ENCODE measurements at regions not wholly inside any gene's neighbourhood (a gene's known extent, or its start where the extent isn't known, plus 50 kb on each side); places are given as distances from the start of the nearest gene placed in this dataset.

DNA sequence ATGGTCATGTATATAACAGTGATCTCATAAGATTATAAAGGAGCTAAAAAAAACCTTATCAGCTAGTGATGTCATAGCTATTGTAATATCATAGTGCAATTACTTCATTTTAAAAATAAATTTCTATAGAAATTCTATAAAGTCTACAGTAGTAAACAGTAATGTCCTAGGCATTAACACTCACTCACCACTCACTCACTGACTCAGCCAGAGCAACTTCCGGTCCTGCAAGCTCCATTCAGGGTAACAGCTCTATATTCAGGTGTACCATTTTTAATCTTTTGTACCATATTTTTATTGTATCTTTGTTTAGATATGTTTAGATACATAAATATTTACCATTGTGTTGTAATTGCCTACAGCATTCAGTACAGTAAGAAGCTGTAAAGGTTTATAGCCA lies 524.4 kb upstream of the CDH5 start:
- Histone ChIP-seq H3K27me3 (replicated peaks in 1 of 4; ENCODE audit: control insufficient read depth in 3 of 4, extremely low read depth in 1 of 4, insufficient read depth in 3 of 4, low read length in 3 of 4) (no peaks in the 10 kb centered on the region), H3K23me2 (ENCODE audit: low read depth, low read length) (peaks cover 2% of the 10 kb centered on the region; the same call in 1 of the 2 replicates), H3K14ac (ENCODE audit: insufficient read length) (no peak overlapping the region), H3K4ac (replicated peaks; ENCODE audit: insufficient read length, low read depth, low read length) (no peak overlapping the region), H4K8ac (ENCODE audit: extremely low read depth, insufficient read depth, low read length) (no peak overlapping the region), H2BK5ac (ENCODE audit: low read depth, low read length) (no peak overlapping the region), H3K23ac (ENCODE audit: insufficient read length) (no peak overlapping the region), H2BK12ac (ENCODE audit: low read depth, low read length) (no peak overlapping the region), H2AK5ac (ENCODE audit: low read depth, low read length) (no peak overlapping the region), H2BK20ac (ENCODE audit: low read length) (no peak overlapping the region), H3K56ac (replicated peaks; ENCODE audit: insufficient read length, low read depth, low read length) (no peak overlapping the region), H3K9ac (replicated peaks in 1 of 4; ENCODE audit: extremely low read depth in 1 of 4, low read depth in 3 of 4, low read length in 3 of 4) (no peak overlapping the region), H2BK15ac (ENCODE audit: low read length) (no peak overlapping the region), H3K18ac (ENCODE audit: extremely low read depth, low read length) (no peak overlapping the region), H3K79me2 (ENCODE audit: control insufficient read depth in 1 of 2, insufficient read depth in 2 of 2, low read length in 2 of 2) (no peaks in the 10 kb centered on the region), H3K79me1 (ENCODE audit: low read depth, low read length) (no peaks in the 10 kb centered on the region), H4K5ac (ENCODE audit: insufficient read length, low read depth, low read length) (no peak overlapping the region), H4K91ac (replicated peaks; ENCODE audit: insufficient read length, low read length) (no peak overlapping the region), H2BK120ac (replicated peaks; ENCODE audit: low read depth, low read length) (no peak overlapping the region), H3K4me2 (ENCODE audit: insufficient read depth in 1 of 2, low read depth in 2 of 2, low read length in 2 of 2) (no peak overlapping the region), H3K4me3 (ENCODE audit: extremely low read depth in 1 of 4, insufficient read depth in 2 of 4, low read depth in 3 of 4, low read length in 4 of 4) (no peak overlapping the region), H3K36me3 (ENCODE audit: control insufficient read depth in 2 of 4, insufficient read depth in 4 of 4, low read length in 3 of 4) (no peaks in the 10 kb centered on the region), H2AFZ (ENCODE audit: low read length) (no peak overlapping the region), H3K9me3 (ENCODE audit: insufficient read depth in 2 of 2, low read depth in 1 of 2, low read length in 1 of 2) (no peaks in the 10 kb centered on the region), H3K4me1 (replicated peaks in 1 of 4; ENCODE audit: control insufficient read depth in 3 of 4, insufficient read depth in 4 of 4, low read length in 3 of 4) (no peaks in the 10 kb centered on the region), H3K27ac (ENCODE audit: low read depth, low read length) (no peak overlapping the region), H4K20me1 (replicated peaks in 1 of 2; ENCODE audit: control insufficient read depth in 1 of 2, insufficient read depth in 2 of 2, low read length in 2 of 2) (no peaks in the 10 kb centered on the region)
- TF ChIP-seq ZNF274 (IDR thresholded peaks at IDR 0.05; ENCODE audit: borderline replicate concordance, extremely low read depth, low read length) (no peak), MAFK (IDR thresholded peaks at IDR 0.05; ENCODE audit: low read depth, low read length) (no peak)
- TF ChIP-seq, protein P1, sequence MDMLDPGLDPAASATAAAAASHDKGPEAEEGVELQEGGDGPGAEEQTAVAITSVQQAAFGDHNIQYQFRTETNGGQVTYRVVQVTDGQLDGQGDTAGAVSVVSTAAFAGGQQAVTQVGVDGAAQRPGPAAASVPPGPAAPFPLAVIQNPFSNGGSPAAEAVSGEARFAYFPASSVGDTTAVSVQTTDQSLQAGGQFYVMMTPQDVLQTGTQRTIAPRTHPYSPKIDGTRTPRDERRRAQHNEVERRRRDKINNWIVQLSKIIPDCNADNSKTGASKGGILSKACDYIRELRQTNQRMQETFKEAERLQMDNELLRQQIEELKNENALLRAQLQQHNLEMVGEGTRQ (IDR thresholded peaks at IDR 0.05; ENCODE audit: low read length): no peak
- FAIRE-seq: no peak
- WGBS, 2 experiments (ENCODE audit: extremely low coverage in 1 of 2, insufficient coverage in 1 of 2, insufficient read length in 1 of 2, insufficient replicate concordance in 2 of 2, low coverage in 1 of 2, low lambda C conversion rate in 2 of 2, missing lambda C conversion rate in 1 of 2): 95% methylated on average over 1 of the region's 1 CpG; no CpG with 5 or more reads in 1 of the 2 experiments
- POLR2A ChIA-PET (ENCODE audit: partially characterized antibody): no interaction called here
- no peak for DNase-seq (ENCODE audit: low read depth in 1 of 2, low spot score in 2 of 2)
- CTCF ChIA-PET (ENCODE audit: partially characterized antibody): no interaction called here

All from H1 (cell line).